Activated naive CD4-positive, alpha-beta T cell treated with anti-CD3 and anti-CD28 coated beads, Interleukin-2, amount 50 U/mL, for 24 hours (primary cell): ENCODE measurements at regions not wholly inside any gene's neighbourhood (a gene's known extent, or its start where the extent isn't known, plus 50 kb on each side); places are given as distances from the start of the nearest gene placed in this dataset.

Experiments
- H3K27ac Mint-ChIP-seq: one replicate; pipeline ENCODE4 v1.8.0; 2021; ENCODE audit warnings: mild to moderate bottlenecking, mixed read lengths
- H3K27me3 Mint-ChIP-seq: one replicate; pipeline ENCODE4 v1.8.0; 2021; ENCODE audit warnings: mixed read lengths
- H3K36me3 Mint-ChIP-seq: one replicate; pipeline ENCODE4 v1.8.0; 2021; ENCODE audit warnings: mixed read lengths
- H3K4me1 Mint-ChIP-seq: one replicate; pipeline ENCODE4 v1.8.0; 2021; ENCODE audit warnings: mixed read lengths
- H3K4me3 Mint-ChIP-seq: one replicate; pipeline ENCODE4 v1.8.0; 2021; ENCODE audit warnings: mild to moderate bottlenecking, mixed read lengths
- H3K9me3 Mint-ChIP-seq: one replicate; pipeline ENCODE4 v1.8.0; 2021; ENCODE audit warnings: mixed read lengths

GRCh38 chr11:15730263-15730994 lies 615.7 kb downstream of the INSC start:
- H3K4me3 Mint-ChIP-seq = no peak overlapping the region
- H3K27me3 Mint-ChIP-seq = no peaks in the 10 kb centered on the region
- no peaks in the 10 kb centered on the region for H3K9me3 Mint-ChIP-seq
- H3K4me1 Mint-ChIP-seq = no peaks in the 10 kb centered on the region
- H3K27ac Mint-ChIP-seq = no peak overlapping the region
- H3K36me3 Mint-ChIP-seq = no peaks in the 10 kb centered on the region

GRCh38 chr11:15730995-15731385 lies 616.3 kb downstream of the INSC start:
- H3K36me3 Mint-ChIP-seq = no peaks in the 10 kb centered on the region
- no peaks in the 10 kb centered on the region for H3K9me3 Mint-ChIP-seq
- H3K4me1 Mint-ChIP-seq = no peaks in the 10 kb centered on the region
- no peak overlapping the region for H3K4me3 Mint-ChIP-seq
- no peak overlapping the region for H3K27ac Mint-ChIP-seq
- no peaks in the 10 kb centered on the region for H3K27me3 Mint-ChIP-seq

GRCh38 chr11:15735706-15736105 lies 620.6 kb downstream of the SOX6 start:
- Mint-ChIP-seq H3K27me3 (peaks cover 5% of the 10 kb centered on the region), H3K27ac (no peak overlapping the region), H3K9me3 (no peaks in the 10 kb centered on the region), H3K36me3 (no peaks in the 10 kb centered on the region), H3K4me1 (no peaks in the 10 kb centered on the region), H3K4me3 (no peak overlapping the region)

- no peaks in the 10 kb centered on the region for H3K9me3 Mint-ChIP-seq
- no peak overlapping the region for H3K4me3 Mint-ChIP-seq
- no peak overlapping the region for H3K27ac Mint-ChIP-seq
- peaks cover 5% of the 10 kb centered on the region for H3K27me3 Mint-ChIP-seq
- no peaks in the 10 kb centered on the region for H3K4me1 Mint-ChIP-seq
- no peaks in the 10 kb centered on the region for H3K36me3 Mint-ChIP-seq
These were observed 619.0 kb downstream of the SOX6 start for GRCh38 chr11:15737320-15737719.

GRCh38 chr11:15738931-15739330 lies 617.4 kb downstream of the SOX6 start:
- Mint-ChIP-seq H3K27ac (no peak overlapping the region), H3K9me3 (no peaks in the 10 kb centered on the region), H3K36me3 (no peaks in the 10 kb centered on the region), H3K4me1 (no peaks in the 10 kb centered on the region), H3K4me3 (no peak overlapping the region), H3K27me3 (peaks cover 5% of the 10 kb centered on the region)

GRCh38 chr11:15742626-15743519 lies 613.5 kb downstream of the SOX6 start:
- Mint-ChIP-seq H3K36me3 (no peaks in the 10 kb centered on the region), H3K9me3 (no peaks in the 10 kb centered on the region), H3K27ac (no peak overlapping the region), H3K27me3 (peaks cover 2% of the 10 kb centered on the region), H3K4me1 (no peaks in the 10 kb centered on the region), H3K4me3 (no peak overlapping the region)

GRCh38 chr11:15744693-15745092 lies 611.7 kb downstream of the SOX6 start:
- Mint-ChIP-seq H3K4me1 (no peaks in the 10 kb centered on the region), H3K36me3 (no peaks in the 10 kb centered on the region), H3K27ac (no peak overlapping the region), H3K27me3 (no peaks in the 10 kb centered on the region), H3K4me3 (no peak overlapping the region), H3K9me3 (no peaks in the 10 kb centered on the region)

GRCh38 chr11:15745266-15745665 lies 611.1 kb downstream of the SOX6 start:
- H3K27me3 Mint-ChIP-seq = no peaks in the 10 kb centered on the region

GRCh38 chr11:15747671-15748070 lies 608.7 kb downstream of the SOX6 start:
- H3K27me3 Mint-ChIP-seq = no peaks in the 10 kb centered on the region
- H3K27ac Mint-ChIP-seq = no peak overlapping the region
- H3K9me3 Mint-ChIP-seq = no peaks in the 10 kb centered on the region
- H3K4me3 Mint-ChIP-seq = no peak overlapping the region
- H3K36me3 Mint-ChIP-seq = no peaks in the 10 kb centered on the region
- H3K4me1 Mint-ChIP-seq = no peaks in the 10 kb centered on the region

More at GRCh38 chr11:15745266-15745665, 611.1 kb downstream of the SOX6 start:
- no peak overlapping the region for H3K27ac Mint-ChIP-seq
- no peaks in the 10 kb centered on the region for H3K36me3 Mint-ChIP-seq
- H3K9me3 Mint-ChIP-seq = no peaks in the 10 kb centered on the region
- H3K4me3 Mint-ChIP-seq = no peak overlapping the region
- H3K4me1 Mint-ChIP-seq = no peaks in the 10 kb centered on the region

- Mint-ChIP-seq H3K27me3 (no peaks in the 10 kb centered on the region), H3K4me3 (no peak overlapping the region), H3K27ac (no peak overlapping the region), H3K4me1 (no peaks in the 10 kb centered on the region), H3K9me3 (no peaks in the 10 kb centered on the region), H3K36me3 (no peaks in the 10 kb centered on the region)
These were observed 608.2 kb downstream of the SOX6 start for GRCh38 chr11:15748132-15748531.

GRCh38 chr11:15748741-15749140 lies 607.6 kb downstream of the SOX6 start:
- Mint-ChIP-seq H3K36me3 (no peaks in the 10 kb centered on the region), H3K27ac (no peak overlapping the region), H3K4me1 (no peaks in the 10 kb centered on the region), H3K27me3 (no peaks in the 10 kb centered on the region), H3K4me3 (no peak overlapping the region), H3K9me3 (peaks cover 5% of the 10 kb centered on the region)

GRCh38 chr11:15750535-15751308 lies 605.6 kb downstream of the SOX6 start:
- Mint-ChIP-seq H3K9me3 (peaks cover 14% of the 10 kb centered on the region), H3K27me3 (peaks cover 2% of the 10 kb centered on the region), H3K36me3 (no peaks in the 10 kb centered on the region), H3K4me3 (no peak overlapping the region), H3K27ac (no peak overlapping the region), H3K4me1 (no peaks in the 10 kb centered on the region)

- Mint-ChIP-seq H3K36me3 (no peaks in the 10 kb centered on the region), H3K9me3 (peaks cover 14% of the 10 kb centered on the region), H3K4me1 (no peaks in the 10 kb centered on the region), H3K27ac (no peak overlapping the region), H3K27me3 (peaks cover 2% of the 10 kb centered on the region), H3K4me3 (no peak overlapping the region)
These were observed 602.1 kb downstream of the SOX6 start for GRCh38 chr11:15754221-15754620.

GRCh38 chr11:15757048-15757698 lies 599.2 kb downstream of the SOX6 start:
- Mint-ChIP-seq H3K27ac (no peak overlapping the region), H3K36me3 (no peaks in the 10 kb centered on the region), H3K4me1 (no peaks in the 10 kb centered on the region), H3K4me3 (no peak overlapping the region), H3K9me3 (peaks cover 14% of the 10 kb centered on the region), H3K27me3 (peaks cover 4% of the 10 kb centered on the region)

- Mint-ChIP-seq H3K36me3 (no peaks in the 10 kb centered on the region), H3K4me1 (no peaks in the 10 kb centered on the region), H3K27me3 (peaks cover 4% of the 10 kb centered on the region), H3K27ac (no peak overlapping the region), H3K9me3 (peaks cover 7% of the 10 kb centered on the region), H3K4me3 (no peak overlapping the region)
These were observed 597.4 kb downstream of the SOX6 start for GRCh38 chr11:15758857-15759465.
